ENCODE measurements at regions not wholly inside any gene's neighbourhood (a gene's known extent, or its start where the extent isn't known, plus 50 kb on each side); places are given as distances from the start of the nearest gene placed in this dataset.
"Not testable (repeated sequence)": the region's sequence is repeated elsewhere in the genome, so short reads cannot be mapped to it uniquely, and the experiment has no call there.

- not testable (repeated sequence) for DNase-seq (ENCODE audit: low read depth)
These were observed 64.4 kb downstream of the TMEM200C start for GRCh38 chr18:5830902-5831301.

- DNase-seq (ENCODE audit: low read depth): no peak
These were observed 66.4 kb downstream of the TMEM200C start for GRCh38 chr18:5828913-5829312.

- no peak for DNase-seq (ENCODE audit: low read depth)
These were observed 69.7 kb downstream of the TMEM200C start for GRCh38 chr18:5825663-5826062.

- no peak for DNase-seq (ENCODE audit: low read depth)
These were observed 70.8 kb downstream of the TMEM200C start for GRCh38 chr18:5824370-5824984.

GRCh38 chr18:5817816-5818215 lies 77.5 kb downstream of the TMEM200C start:
- no peak for DNase-seq (ENCODE audit: low read depth)

GRCh38 chr18:5806860-5807259 lies 88.5 kb downstream of the TMEM200C start:
- no peak for DNase-seq (ENCODE audit: low read depth)

- no peak for DNase-seq (ENCODE audit: low read depth)
These were observed 107.4 kb downstream of the TMEM200C start for GRCh38 chr18:5787936-5788335.

- DNase-seq (ENCODE audit: low read depth): no peak
These were observed 115.4 kb downstream of the TMEM200C start for GRCh38 chr18:5779922-5780321.

- DNase-seq (ENCODE audit: low read depth): no peak
These were observed 122.8 kb downstream of the TMEM200C start for GRCh38 chr18:5772306-5773105.

- no peak for DNase-seq (ENCODE audit: low read depth)
These were observed 124.0 kb downstream of the TMEM200C start for GRCh38 chr18:5771343-5771742.

GRCh38 chr18:5770176-5770575 lies 125.1 kb downstream of the TMEM200C start:
- no peak for DNase-seq (ENCODE audit: low read depth)

- DNase-seq (ENCODE audit: low read depth): no peak
These were observed 126.9 kb downstream of the TMEM200C start for GRCh38 chr18:5768454-5768853.

GRCh38 chr18:5759194-5759593 lies 136.1 kb downstream of the TMEM200C start:
- no peak for DNase-seq (ENCODE audit: low read depth)

GRCh38 chr18:5756823-5757222 lies 138.5 kb downstream of the TMEM200C start:
- no peak for DNase-seq (ENCODE audit: low read depth)

GRCh38 chr18:5747678-5748077 lies 147.6 kb downstream of the TMEM200C start:
- no peak for DNase-seq (ENCODE audit: low read depth)

- no peak for DNase-seq (ENCODE audit: low read depth)
These were observed 148.5 kb downstream of the TMEM200C start for GRCh38 chr18:5746844-5747243.

- no peak for DNase-seq (ENCODE audit: low read depth)
These were observed 150.7 kb downstream of the TMEM200C start for GRCh38 chr18:5744659-5745058.

GRCh38 chr18:5738526-5738925 lies 156.8 kb downstream of the TMEM200C start:
- DNase-seq (ENCODE audit: low read depth): no peak

- DNase-seq (ENCODE audit: low read depth): no peak
These were observed 163.0 kb downstream of the TMEM200C start for GRCh38 chr18:5732318-5732717.

GRCh38 chr18:5729983-5730699 lies 165.2 kb downstream of the TMEM200C start:
- no peak for DNase-seq (ENCODE audit: low read depth)

- no peak for DNase-seq (ENCODE audit: low read depth)
These were observed 166.8 kb downstream of the TMEM200C start for GRCh38 chr18:5728531-5728930.

GRCh38 chr18:5726011-5726410 lies 169.3 kb downstream of the TMEM200C start:
- DNase-seq (ENCODE audit: low read depth): no peak

GRCh38 chr18:5721924-5722323 lies 173.4 kb downstream of the TMEM200C start:
- DNase-seq (ENCODE audit: low read depth): no peak

All from fibroblast of the conjunctiva (primary cell).